ENCODE measurements at regions not wholly inside any gene's neighbourhood (a gene's known extent, or its start where the extent isn't known, plus 50 kb on each side); places are given as distances from the start of the nearest gene placed in this dataset.

GRCh38 chr4:132710971-132711370 is 438.1 kb upstream of the PCDH10 start:
- TF ChIP-seq CTCF (conservative IDR thresholded peaks at IDR 0.05; ENCODE audit: low read depth, low read length), result no peak
- no peak for DNase-seq (ENCODE audit: low read depth)

GRCh38 chr4:132737344-132737743 is 411.8 kb upstream of the PCDH10 start:
- no peak for DNase-seq (ENCODE audit: low read depth)
- no peak overlapping the region for H3K4me3 ChIP-seq (ENCODE audit: low read depth, low read length)
- no peak for TF ChIP-seq CTCF (conservative IDR thresholded peaks at IDR 0.05; ENCODE audit: low read depth, low read length)

More at GRCh38 chr4:132710971-132711370, 438.1 kb upstream of the PCDH10 start:
- H3K4me3 ChIP-seq (ENCODE audit: low read depth, low read length), result no peak overlapping the region

GRCh38 chr4:132759199-132759780 is 389.8 kb upstream of the PCDH10 start:
- H3K4me3 ChIP-seq (ENCODE audit: low read depth, low read length), result no peak overlapping the region
- no peak for DNase-seq (ENCODE audit: low read depth)
- no peak for TF ChIP-seq CTCF (conservative IDR thresholded peaks at IDR 0.05; ENCODE audit: low read depth, low read length)

GRCh38 chr4:132763465-132763864 is 385.6 kb upstream of the PCDH10 start:
- H3K4me3 ChIP-seq (ENCODE audit: low read depth, low read length), result no peak overlapping the region
- no peak for TF ChIP-seq CTCF (conservative IDR thresholded peaks at IDR 0.05; ENCODE audit: low read depth, low read length)
- DNase-seq (ENCODE audit: low read depth), result no peak

- TF ChIP-seq CTCF (conservative IDR thresholded peaks at IDR 0.05; ENCODE audit: low read depth, low read length), result no peak
- DNase-seq (ENCODE audit: low read depth), result no peak
- no peak overlapping the region for H3K4me3 ChIP-seq (ENCODE audit: low read depth, low read length)
Measured at GRCh38 chr4:132767901-132768300, 381.2 kb upstream of the PCDH10 start.

- H3K4me3 ChIP-seq (ENCODE audit: low read depth, low read length), result no peak overlapping the region
- DNase-seq (ENCODE audit: low read depth), result no peak
- TF ChIP-seq CTCF (conservative IDR thresholded peaks at IDR 0.05; ENCODE audit: low read depth, low read length), result no peak
Measured at GRCh38 chr4:132770776-132771175, 378.3 kb upstream of the PCDH10 start.

GRCh38 chr4:132792310-132792709 is 356.8 kb upstream of the PCDH10 start:
- H3K4me3 ChIP-seq (ENCODE audit: low read depth, low read length), result no peak overlapping the region
- DNase-seq (ENCODE audit: low read depth), result no peak
- no peak for TF ChIP-seq CTCF (conservative IDR thresholded peaks at IDR 0.05; ENCODE audit: low read depth, low read length)

Measured in choroid plexus epithelial cell (primary cell).